HG02943 (cell line): ENCODE measurements at regions not wholly inside any gene's neighbourhood (a gene's known extent, or its start where the extent isn't known, plus 50 kb on each side); places are given as distances from the start of the nearest gene placed in this dataset.
"Not testable (repeated sequence)": the region's sequence is repeated elsewhere in the genome, so short reads cannot be mapped to it uniquely, and the experiment has no call there.

ENCODE experiments used
- ATAC-seq: cut with Tn5 transposase; IDR thresholded peaks from one replicate; pipeline ENCODE4 v1.9.1; 2021; ENCODE audit warnings: mild to moderate bottlenecking, low read depth, moderate library complexity; ENCODE audit not compliant: unreplicated experiment

- ATAC-seq: no peak
Observed at GRCh38 chr4:78660559-78660958, 109.0 kb downstream of the ANXA3 start.

DNA sequence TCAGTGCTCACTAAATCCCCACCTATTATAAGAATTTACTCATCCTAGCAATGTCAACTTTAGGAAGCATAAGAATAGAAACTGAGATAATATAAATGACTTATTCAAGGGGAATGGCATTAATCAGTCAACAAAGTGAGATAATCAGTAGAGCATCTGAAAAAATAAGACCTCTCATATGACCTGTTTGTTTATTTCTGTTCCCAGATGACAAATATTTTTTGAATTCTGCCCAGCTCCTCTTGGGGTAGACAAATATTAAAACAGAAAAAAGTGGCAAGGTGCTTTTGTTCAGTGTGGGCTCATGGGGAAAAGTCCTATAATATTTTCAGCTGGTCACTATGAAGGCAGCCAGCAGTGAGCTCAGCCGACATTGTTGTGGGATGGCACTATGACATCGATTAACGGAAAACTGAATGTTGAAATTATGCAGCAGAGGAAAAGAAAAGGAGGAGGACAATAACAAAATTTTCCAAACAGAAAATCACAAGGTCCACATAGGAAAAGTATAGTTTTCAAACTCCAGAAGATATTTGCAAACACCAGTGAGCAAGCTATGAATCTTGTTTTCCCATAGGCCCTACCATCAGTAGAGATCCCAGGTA, 109.6 kb downstream of the ANXA3 start:
- ATAC-seq: no peak

- ATAC-seq: peak; percentile 82
Observed at GRCh38 chr4:78661921-78662521, 110.5 kb downstream of the ANXA3 start.

GRCh38 chr4:78662658-78663057, 111.1 kb downstream of the ANXA3 start:
- no peak for ATAC-seq

GRCh38 chr4:78664296-78664695, 111.9 kb upstream of the BMP2K start:
- not testable (repeated sequence) for ATAC-seq

DNA sequence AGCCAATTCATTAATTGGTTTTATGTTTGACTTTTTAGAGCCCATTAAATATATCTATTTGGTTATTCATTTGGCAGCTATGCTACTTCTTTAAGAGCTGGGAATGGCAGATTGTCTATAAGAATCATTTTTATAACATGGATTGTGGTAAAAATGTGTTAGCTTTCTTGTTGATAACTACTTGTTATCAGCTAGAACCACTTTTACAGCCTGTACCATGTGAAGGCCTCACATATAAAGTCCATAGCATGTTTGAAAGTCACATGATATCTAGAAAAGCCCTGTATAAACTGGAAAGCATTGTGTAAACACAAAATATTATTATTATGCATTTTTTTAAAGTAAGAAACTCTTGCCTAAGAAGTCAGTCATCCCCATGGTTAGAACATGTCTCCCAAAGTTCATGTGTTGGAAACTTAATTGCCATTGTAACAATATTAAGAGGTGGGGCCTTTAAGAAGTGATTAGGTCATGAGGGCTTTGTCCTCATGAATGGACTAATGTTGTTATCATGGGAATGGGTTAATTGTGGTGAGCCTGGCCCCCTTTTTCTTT, 110.9 kb upstream of the BMP2K start:
- no peak for ATAC-seq

DNA sequence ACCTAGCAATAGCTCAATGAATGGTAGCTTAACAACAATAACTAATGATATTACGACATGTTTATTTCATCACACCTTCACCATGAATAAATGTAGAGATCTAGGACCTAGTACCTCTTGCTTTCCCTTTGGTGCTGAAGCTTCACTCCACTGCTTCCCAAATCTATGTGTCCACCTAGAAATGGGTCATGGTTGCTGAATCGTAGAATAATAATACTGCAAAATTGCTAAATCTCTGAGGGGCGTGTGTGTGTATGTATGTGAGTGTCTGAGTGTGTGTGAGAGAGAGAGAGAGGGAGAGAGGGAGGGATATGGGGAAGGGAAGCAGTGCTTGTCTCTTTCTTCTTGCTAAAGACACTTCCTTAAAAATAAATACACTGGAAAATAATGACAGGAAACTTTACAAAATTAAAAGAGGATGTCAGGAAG, 109.3 kb upstream of the BMP2K start:
- no peak for ATAC-seq

DNA sequence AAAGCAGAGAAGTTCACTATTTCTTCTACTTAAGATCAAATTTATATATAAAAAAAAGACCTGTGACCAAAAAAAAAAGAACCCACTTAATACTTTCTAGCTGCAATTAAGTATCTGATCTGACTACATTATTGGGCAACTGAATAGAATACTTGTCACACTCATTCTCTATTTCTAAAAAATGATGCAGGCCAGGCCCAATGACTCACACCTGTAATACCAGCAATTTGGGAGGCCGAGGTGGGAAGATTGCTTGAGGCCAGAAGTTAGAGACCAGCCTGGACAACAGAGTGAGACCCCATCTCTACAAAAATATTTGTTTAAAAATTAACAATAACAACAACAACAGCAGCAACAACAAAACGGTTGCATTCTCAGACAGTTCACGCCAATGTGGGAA, 108.8 kb upstream of the BMP2K start:
- no peak for ATAC-seq

DNA sequence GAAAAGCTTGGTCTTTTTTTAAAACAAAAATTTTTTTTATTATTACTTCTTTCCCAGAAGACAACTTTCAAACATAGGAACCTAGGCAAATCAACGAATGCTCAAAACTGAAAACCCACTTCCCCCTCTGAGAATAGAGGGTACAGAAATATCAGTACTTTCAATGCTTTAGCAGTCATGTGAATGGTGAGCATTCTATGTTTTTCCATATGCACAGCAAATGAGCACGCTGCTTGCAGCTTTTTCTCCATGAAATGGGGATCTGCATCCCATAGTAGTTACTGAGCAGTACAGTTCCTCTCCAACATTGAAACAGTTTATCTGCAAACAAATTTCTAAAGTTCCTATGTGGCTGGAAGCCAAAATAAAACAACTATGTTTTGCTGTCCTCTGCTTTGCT, 108.4 kb upstream of the BMP2K start:
- ATAC-seq: peak; percentile 64

GRCh38 chr4:78669453-78669852, 106.7 kb upstream of the BMP2K start:
- ATAC-seq: no peak

GRCh38 chr4:78671903-78672815, 104.0 kb upstream of the BMP2K start:
- ATAC-seq: no peak

DNA sequence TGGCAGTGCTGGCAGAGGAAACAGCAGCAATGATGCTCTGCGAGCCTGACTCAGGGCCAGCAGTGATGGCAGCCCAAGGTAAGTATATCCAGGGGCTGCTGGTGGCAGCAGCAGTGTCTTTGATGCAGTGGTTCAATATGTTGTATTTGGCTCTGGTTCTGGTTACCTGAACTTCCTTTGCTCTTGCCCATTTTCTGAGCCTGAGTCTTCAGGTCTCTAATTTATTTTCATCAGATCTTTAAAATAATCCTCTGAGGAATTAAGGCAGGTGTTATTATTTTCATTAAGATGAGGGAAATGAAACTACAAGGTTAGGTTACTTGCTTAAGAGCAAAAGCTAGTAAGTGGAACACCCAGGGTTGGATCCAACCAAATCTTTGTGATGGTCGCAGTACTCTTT, 102.8 kb upstream of the BMP2K start:
- ATAC-seq: no peak

DNA sequence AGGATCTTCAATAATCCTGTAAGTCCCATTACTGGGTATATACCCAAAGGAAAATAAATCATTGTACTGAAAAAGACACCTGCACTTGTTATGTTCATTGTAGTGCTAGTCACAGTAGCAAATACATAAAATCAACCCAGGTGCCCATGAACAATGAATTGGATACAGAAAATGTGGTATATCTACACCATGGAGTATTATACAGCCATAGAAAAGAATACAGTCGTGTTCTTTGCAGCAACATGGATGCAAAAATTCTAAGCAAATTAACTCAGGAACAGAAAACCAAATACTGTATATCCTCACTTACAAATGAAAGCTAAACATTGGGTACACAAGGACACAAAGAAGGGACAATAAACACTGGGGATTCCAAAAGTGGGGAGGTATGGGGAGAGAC, 100.8 kb upstream of the BMP2K start:
- no peak for ATAC-seq

- ATAC-seq: no peak
Observed at GRCh38 chr4:78682070-78682469, 94.1 kb upstream of the BMP2K start.

GRCh38 chr4:78683352-78683751, 92.8 kb upstream of the BMP2K start:
- ATAC-seq: no peak

DNA sequence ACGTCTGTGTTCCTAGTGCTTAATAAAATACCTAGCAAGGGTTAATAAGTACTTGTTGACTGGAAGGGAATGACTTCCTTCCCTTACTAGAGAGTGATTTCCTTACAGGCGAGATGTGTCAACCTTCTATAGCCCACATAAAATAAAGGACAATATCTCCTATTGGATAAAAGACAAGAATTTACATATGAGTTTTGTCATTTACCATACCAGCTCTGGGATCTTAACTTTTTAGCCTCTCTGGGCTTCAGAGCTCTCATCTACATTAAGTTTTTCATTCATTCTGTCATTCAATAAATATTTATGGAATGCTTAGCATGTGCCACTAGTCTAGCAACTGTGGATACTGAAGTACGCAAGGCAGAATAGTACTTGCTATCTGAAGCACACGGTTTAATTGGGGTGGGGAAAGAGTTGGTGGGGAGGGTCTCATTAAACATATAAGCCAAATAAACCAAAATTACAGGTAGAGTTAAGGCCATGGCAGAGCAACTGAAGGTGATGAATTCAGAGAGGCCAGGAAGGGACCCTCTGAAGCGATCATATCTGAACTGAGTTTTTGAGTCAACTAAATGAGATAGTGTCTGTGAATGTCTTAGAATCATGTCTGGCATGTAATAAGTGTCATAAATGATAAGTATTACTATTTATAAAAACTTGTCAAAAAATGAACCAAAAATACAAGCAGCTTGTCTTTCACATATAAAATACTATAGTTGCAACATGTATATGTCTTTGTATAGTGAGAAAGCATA, 91.6 kb upstream of the BMP2K start:
- no peak for ATAC-seq

DNA sequence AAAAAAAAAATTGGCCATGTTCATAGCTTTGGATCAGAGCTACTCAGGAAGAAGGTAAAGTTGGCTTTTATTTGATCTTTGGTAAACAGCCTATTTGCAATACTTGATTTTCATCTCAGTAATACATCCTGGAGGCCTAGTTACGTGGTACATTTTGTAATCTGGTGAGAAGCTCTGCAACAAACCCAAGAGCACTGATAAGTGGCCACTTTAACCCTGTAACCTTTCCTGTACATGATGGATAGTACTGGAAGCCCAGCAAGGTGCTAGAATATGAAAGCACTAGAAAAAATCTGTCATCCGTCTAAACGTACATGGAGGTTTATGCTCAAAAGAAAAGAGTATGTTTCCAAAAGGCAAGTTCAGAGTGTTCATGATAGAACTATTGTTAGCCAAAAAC, 88.3 kb upstream of the BMP2K start:
- no peak for ATAC-seq

- no peak for ATAC-seq
Observed at GRCh38 chr4:78688366-78688765, 87.8 kb upstream of the BMP2K start.

DNA sequence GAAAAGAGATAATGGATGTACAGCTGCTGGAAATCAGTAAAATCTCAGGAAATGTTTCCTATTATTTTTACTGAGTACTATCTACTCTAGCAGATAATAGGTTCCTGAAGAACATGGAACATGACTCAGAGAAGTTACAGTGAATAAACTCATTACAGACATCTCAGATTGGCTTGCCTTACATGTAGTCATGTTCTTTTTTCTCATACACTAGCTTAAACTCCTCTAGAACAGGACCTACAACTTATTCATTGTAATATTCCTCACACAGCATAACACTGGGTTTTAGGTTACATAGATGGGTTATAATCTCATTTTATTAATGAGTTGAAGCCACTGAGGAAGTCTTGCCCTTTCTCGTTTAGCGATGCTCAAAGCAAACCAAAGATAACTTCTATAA, 86.9 kb upstream of the BMP2K start:
- ATAC-seq: no peak

- ATAC-seq: no peak
Observed at GRCh38 chr4:78689700-78690323, 86.3 kb upstream of the BMP2K start.
